ENCODE measurements at regions not wholly inside any gene's neighbourhood (a gene's known extent, or its start where the extent isn't known, plus 50 kb on each side); places are given as distances from the start of the nearest gene placed in this dataset.

GRCh38 chr13:112124141-112124540 lies 57.2 kb downstream of the SOX1 start:
- Mint-ChIP-seq H3K36me3 (ENCODE audit: low read depth) (no peaks in the 10 kb centered on the region), H3K4me3 (no peak overlapping the region), H3K27me3 (peaks cover 13% of the 10 kb centered on the region), H3K4me1 (no peaks in the 10 kb centered on the region), H3K27ac (no peak overlapping the region), H3K9me3 (no peaks in the 10 kb centered on the region)
- no peak for ATAC-seq
- DNase-seq = no peak

- peaks cover 13% of the 10 kb centered on the region for H3K27me3 Mint-ChIP-seq
- H3K36me3 Mint-ChIP-seq (ENCODE audit: low read depth) = no peaks in the 10 kb centered on the region
- no peak overlapping the region for H3K27ac Mint-ChIP-seq
- H3K4me3 Mint-ChIP-seq = no peak overlapping the region
- ATAC-seq (no peak), DNase-seq (no peak)
- H3K4me1 Mint-ChIP-seq = no peaks in the 10 kb centered on the region
- H3K9me3 Mint-ChIP-seq = no peaks in the 10 kb centered on the region
These were observed 60.8 kb downstream of the SOX1 start for GRCh38 chr13:112127564-112128330.

DNA sequence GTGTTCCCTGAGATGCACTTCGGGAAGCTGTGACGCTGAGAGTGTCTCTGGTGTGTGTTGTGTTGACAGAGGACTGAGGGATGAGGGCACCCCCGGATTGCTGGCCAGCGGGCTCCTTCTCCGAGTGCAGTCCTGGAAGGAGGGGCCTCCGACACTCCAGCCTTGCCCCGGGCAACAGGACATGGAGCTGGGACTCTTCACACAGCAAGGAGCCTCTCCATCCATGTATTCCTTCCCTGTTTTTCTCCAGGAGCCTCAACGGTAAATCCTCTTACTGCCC lies 61.3 kb downstream of the SOX1 start:
- H3K4me3 Mint-ChIP-seq = no peak overlapping the region
- H3K9me3 Mint-ChIP-seq = no peaks in the 10 kb centered on the region
- DNase-seq = no peak
- H3K4me1 Mint-ChIP-seq = no peaks in the 10 kb centered on the region
- peaks cover 13% of the 10 kb centered on the region for H3K27me3 Mint-ChIP-seq
- ATAC-seq = no peak
- no peaks in the 10 kb centered on the region for H3K36me3 Mint-ChIP-seq (ENCODE audit: low read depth)
- no peak overlapping the region for H3K27ac Mint-ChIP-seq

GRCh38 chr13:112130418-112130817 lies 63.5 kb downstream of the SOX1 start:
- no peak overlapping the region for H3K27ac Mint-ChIP-seq
- no peaks in the 10 kb centered on the region for H3K4me1 Mint-ChIP-seq
- no peak for DNase-seq
- no peak for ATAC-seq
- H3K36me3 Mint-ChIP-seq (ENCODE audit: low read depth) = no peaks in the 10 kb centered on the region
- H3K9me3 Mint-ChIP-seq = no peaks in the 10 kb centered on the region
- no peak overlapping the region for H3K4me3 Mint-ChIP-seq
- peaks cover 10% of the 10 kb centered on the region for H3K27me3 Mint-ChIP-seq

DNA sequence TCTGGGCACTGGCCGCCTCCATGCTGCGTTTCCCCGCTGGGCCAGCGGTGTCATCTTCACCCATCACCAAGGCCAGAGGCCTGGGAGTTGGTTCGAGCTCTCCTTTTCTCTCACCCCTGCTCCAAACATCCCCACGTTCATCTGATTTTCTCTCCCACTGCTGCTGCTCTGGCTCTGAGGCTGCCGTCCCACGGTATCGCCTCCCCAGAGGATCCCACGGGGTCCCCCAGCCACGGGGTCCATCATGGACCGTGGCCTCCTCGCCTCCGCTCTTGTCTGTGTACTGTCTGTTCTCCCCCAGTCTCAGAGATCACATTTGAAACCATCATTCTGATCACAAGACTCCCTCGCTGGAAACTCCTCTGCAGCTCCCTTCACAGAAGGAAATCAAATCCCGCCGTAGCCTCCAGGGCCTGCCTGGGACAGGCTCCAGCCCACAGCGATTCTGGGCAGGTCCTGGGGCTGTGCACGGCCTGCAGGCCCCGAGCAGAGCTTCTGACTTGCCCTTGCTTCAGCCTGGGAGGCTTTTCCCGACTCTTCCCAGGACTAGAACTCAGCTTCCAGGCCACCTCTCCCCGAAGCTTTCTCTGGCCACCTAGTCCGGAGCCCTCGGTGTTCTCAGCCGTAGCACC lies 64.2 kb downstream of the SOX1 start:
- H3K9me3 Mint-ChIP-seq = no peaks in the 10 kb centered on the region
- no peaks in the 10 kb centered on the region for H3K4me1 Mint-ChIP-seq
- DNase-seq = no peak
- H3K27me3 Mint-ChIP-seq = peaks cover 10% of the 10 kb centered on the region
- H3K27ac Mint-ChIP-seq = no peak overlapping the region
- H3K36me3 Mint-ChIP-seq (ENCODE audit: low read depth) = no peaks in the 10 kb centered on the region
- ATAC-seq = no peak
- no peak overlapping the region for H3K4me3 Mint-ChIP-seq

GRCh38 chr13:112131713-112132113 lies 64.8 kb downstream of the SOX1 start:
- no peaks in the 10 kb centered on the region for H3K4me1 Mint-ChIP-seq
- no peak for DNase-seq
- no peaks in the 10 kb centered on the region for H3K9me3 Mint-ChIP-seq
- no peaks in the 10 kb centered on the region for H3K36me3 Mint-ChIP-seq (ENCODE audit: low read depth)
- H3K27ac Mint-ChIP-seq = no peak overlapping the region
- H3K27me3 Mint-ChIP-seq = peaks cover 11% of the 10 kb centered on the region
- no peak for ATAC-seq
- H3K4me3 Mint-ChIP-seq = no peak overlapping the region

DNA sequence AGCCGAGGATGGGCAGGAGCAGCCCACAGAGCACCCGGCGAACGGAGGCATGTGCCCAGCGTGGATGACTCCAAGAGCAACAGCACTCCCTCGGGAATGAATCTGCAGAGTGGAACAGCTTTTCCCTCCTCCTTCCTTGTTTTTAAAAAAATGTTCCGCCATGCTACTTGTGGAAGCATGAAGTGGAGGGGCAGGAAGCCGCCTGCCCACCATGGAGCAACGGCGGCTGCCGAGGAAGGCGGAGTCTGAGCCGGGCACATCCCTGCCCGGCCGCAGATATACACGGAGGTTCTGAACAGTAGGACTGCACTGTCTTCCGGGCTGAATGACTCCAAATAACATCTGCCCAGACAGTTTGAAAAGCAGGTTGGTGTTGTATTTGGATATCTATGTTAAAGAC lies 65.2 kb downstream of the SOX1 start:
- Mint-ChIP-seq H3K9me3 (no peaks in the 10 kb centered on the region), H3K4me1 (no peaks in the 10 kb centered on the region), H3K27ac (no peak overlapping the region), H3K36me3 (ENCODE audit: low read depth) (no peaks in the 10 kb centered on the region), H3K4me3 (no peak overlapping the region), H3K27me3 (peaks cover 12% of the 10 kb centered on the region)
- DNase-seq = no peak
- no peak for ATAC-seq

DNA sequence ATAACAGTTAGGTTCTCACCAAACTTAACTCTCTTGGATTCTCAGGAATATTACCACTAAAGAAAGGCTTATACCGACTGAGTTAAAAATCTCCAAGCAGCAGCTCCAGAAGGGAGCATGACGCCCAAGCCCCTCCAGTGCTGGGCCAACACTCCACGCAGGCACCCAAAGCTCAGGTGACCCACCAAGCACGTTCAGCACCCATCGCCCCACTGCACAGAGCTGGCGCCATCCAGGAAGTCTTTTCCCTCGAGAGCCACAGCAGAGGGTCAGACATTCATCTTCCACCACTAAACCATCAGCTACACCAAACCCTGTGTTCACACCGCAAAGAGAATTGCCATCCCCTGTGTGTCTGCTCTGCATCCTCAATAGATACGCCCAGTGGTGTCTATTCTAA lies 65.7 kb downstream of the SOX1 start:
- DNase-seq (no peak), ATAC-seq (no peak)
- H3K4me3 Mint-ChIP-seq = no peak overlapping the region
- H3K9me3 Mint-ChIP-seq = no peaks in the 10 kb centered on the region
- no peak overlapping the region for H3K27ac Mint-ChIP-seq
- H3K36me3 Mint-ChIP-seq (ENCODE audit: low read depth) = no peaks in the 10 kb centered on the region
- H3K4me1 Mint-ChIP-seq = no peaks in the 10 kb centered on the region
- peaks cover 14% of the 10 kb centered on the region for H3K27me3 Mint-ChIP-seq

DNA sequence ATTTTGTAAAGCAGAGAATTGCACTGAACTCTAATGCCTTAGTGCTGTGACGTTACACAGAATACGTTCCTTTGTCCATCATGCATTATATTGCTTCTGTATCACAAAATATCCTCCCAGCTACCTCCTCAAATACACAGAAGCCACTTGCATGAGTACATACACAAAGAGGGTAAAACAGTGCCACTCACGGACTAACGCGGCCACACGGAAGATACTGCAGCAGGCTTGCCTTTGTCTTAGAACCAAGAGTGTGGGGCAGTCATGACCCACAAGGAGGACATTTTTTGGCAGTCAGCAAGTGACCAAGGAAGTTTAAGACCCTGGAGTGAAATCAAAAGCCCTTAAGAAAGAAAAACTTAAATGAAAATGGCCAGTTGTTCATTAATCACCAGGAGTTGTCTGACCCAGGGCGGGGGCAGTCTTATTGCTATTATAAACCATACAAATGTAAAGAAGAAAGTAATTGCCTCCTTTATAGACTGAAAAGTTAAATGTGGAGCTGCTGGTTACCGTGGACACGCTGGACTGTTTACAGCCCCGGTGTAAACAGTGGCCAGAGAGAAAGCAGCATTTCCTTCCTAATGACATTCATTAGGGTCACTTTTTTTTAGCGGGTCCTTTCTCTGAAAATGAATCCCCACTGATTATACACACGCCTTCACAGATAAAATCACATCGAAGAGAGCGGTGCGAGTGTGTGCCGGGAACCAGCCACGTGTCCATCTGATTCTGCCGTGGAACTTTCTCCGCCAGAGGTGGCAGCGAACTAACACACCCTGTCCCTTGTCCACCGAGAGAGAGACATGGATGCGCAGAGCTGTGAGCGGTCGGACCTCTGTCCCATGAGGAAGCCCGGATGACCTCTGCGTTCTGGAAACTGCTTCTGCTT lies 66.8 kb downstream of the SOX1 start:
- no peaks in the 10 kb centered on the region for H3K9me3 Mint-ChIP-seq
- H3K4me3 Mint-ChIP-seq = no peak overlapping the region
- peaks cover 5% of the 10 kb centered on the region for H3K27me3 Mint-ChIP-seq
- no peaks in the 10 kb centered on the region for H3K36me3 Mint-ChIP-seq (ENCODE audit: low read depth)
- no peak for DNase-seq
- no peak overlapping the region for H3K27ac Mint-ChIP-seq
- no peak for ATAC-seq
- no peaks in the 10 kb centered on the region for H3K4me1 Mint-ChIP-seq

- Mint-ChIP-seq H3K9me3 (no peaks in the 10 kb centered on the region), H3K36me3 (ENCODE audit: low read depth) (no peaks in the 10 kb centered on the region), H3K4me3 (no peak overlapping the region), H3K27ac (no peak overlapping the region), H3K4me1 (no peaks in the 10 kb centered on the region), H3K27me3 (peaks cover 4% of the 10 kb centered on the region)
- DNase-seq (no peak), ATAC-seq (no peak)
These were observed 67.6 kb downstream of the SOX1 start for GRCh38 chr13:112134391-112135075.

DNA sequence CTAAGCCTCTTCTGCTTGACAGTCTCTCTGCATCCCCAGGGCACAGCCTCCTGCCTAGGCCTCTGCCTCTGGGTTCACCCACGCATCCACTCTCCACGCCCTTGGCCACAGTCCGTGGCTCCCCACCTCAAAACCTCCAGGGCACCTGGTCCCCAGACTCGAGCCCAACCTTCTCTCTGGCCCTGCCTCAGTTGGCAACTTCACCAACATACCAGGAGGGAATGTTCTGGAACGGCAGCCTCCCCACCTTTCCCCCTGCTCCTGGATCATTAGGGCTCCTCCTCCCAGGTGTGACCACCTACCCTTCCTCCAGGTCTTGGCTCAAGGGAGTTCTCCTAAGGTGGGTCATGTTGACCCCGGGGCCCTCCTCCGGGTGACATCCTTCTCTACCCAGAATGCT lies 69.1 kb downstream of the SOX1 start:
- DNase-seq = no peak
- no peak for ATAC-seq
- Mint-ChIP-seq H3K9me3 (no peaks in the 10 kb centered on the region), H3K27me3 (peaks cover 4% of the 10 kb centered on the region), H3K36me3 (ENCODE audit: low read depth) (no peaks in the 10 kb centered on the region), H3K27ac (no peak overlapping the region), H3K4me3 (no peak overlapping the region), H3K4me1 (no peaks in the 10 kb centered on the region)

- ATAC-seq = no peak
- Mint-ChIP-seq H3K9me3 (no peaks in the 10 kb centered on the region), H3K27me3 (peaks cover 4% of the 10 kb centered on the region), H3K4me1 (no peaks in the 10 kb centered on the region), H3K4me3 (no peak overlapping the region), H3K27ac (no peak overlapping the region), H3K36me3 (ENCODE audit: low read depth) (no peaks in the 10 kb centered on the region)
- no peak for DNase-seq
These were observed 70.2 kb downstream of the SOX1 start for GRCh38 chr13:112137144-112137543.

DNA sequence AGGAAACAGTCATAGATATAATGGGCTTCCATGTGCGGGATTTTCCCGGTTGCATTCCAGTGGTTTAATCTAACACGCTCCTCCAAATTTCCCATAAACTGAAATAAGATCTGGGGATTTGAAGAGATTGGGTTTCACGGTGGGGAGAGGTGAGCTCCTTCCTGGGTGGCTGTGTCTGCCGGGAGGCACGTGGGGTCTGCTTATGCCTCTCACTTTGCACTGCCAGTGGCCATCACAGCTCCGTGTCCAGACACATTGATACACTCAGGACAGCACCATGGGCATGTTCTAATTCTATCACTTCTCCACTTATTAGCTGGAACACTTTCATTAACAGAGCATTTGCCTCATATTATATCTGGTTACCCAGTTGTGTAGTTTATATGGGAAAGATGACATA lies 73.4 kb downstream of the SOX1 start:
- H3K27me3 Mint-ChIP-seq = peaks cover 4% of the 10 kb centered on the region
- H3K4me1 Mint-ChIP-seq = no peaks in the 10 kb centered on the region
- H3K9me3 Mint-ChIP-seq = no peaks in the 10 kb centered on the region

GRCh38 chr13:112141643-112142400 lies 74.9 kb downstream of the SOX1 start:
- Mint-ChIP-seq H3K4me1 (no peaks in the 10 kb centered on the region), H3K9me3 (no peaks in the 10 kb centered on the region), H3K27me3 (peaks cover 2% of the 10 kb centered on the region), H3K36me3 (ENCODE audit: low read depth) (no peaks in the 10 kb centered on the region), H3K4me3 (no peak overlapping the region), H3K27ac (no peak overlapping the region)
- ATAC-seq = no peak
- DNase-seq = no peak

More for the DNA sequence above, 73.4 kb downstream of the SOX1 start:
- DNase-seq (no peak), ATAC-seq (no peak)
- H3K36me3 Mint-ChIP-seq (ENCODE audit: low read depth) = no peaks in the 10 kb centered on the region
- H3K4me3 Mint-ChIP-seq = no peak overlapping the region
- H3K27ac Mint-ChIP-seq = no peak overlapping the region
